ENCODE measurements at regions not wholly inside any gene's neighbourhood (a gene's known extent, or its start where the extent isn't known, plus 50 kb on each side); places are given as distances from the start of the nearest gene placed in this dataset.

DNA sequence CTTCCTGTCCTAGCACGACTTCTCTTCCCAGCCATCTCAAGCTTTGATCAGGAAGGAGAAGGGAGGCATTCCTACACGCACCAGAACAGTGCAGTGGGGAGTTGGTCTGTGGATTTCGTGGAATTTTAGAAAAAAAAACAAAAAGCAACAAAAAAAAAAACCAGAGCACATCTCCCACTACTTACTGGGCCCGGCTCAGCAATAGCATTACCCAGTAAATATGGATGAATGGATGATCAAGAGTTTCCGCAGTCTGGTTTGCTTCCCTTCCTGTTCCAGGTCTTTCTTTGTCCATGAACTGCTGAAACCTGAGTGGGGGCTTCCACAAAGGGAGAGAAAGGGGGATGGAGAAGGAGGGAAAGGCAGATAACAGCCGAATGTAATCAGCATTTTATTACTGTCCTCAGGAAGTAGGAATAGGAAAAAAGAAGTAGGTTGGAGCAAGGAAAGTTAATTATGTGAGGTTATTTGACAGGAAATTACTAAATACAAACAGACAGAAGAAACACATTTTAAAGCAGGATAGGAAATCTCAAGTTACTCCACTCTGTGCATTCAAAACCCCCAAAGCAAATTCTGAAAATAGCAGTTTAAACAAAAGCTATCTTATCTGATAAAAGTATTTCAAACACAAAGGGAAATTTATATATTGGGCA lies 349.0 kb downstream of the PRL start:
- CTCF ChIA-PET, result no interaction called here
- BruUV-seq (replicated peaks), result no TSS peak
- H3K9me3 Mint-ChIP-seq (ENCODE audit: low read depth, unreplicated experiment), result no peaks in the 10 kb centered on the region
- H3K36me3 Mint-ChIP-seq (ENCODE audit: insufficient read depth, unreplicated experiment), result peaks cover 6% of the 10 kb centered on the region
- H3K27me3 Mint-ChIP-seq (ENCODE audit: unreplicated experiment), result no peaks in the 10 kb centered on the region
- peaks cover 83% of the 10 kb centered on the region for H3K4me1 Mint-ChIP-seq (ENCODE audit: low read depth, unreplicated experiment)
- no peak for TF ChIP-seq CTCF (IDR thresholded peaks at IDR 0.05; ENCODE audit: unreplicated experiment)
- peak overlapping the region; percentile 68 for H3K27ac Mint-ChIP-seq (ENCODE audit: unreplicated experiment)
- no peak overlapping the region for H3K4me3 Mint-ChIP-seq (ENCODE audit: low read depth, unreplicated experiment)
- DNase-seq, result no peak
- intact Hi-C loops (cut with micrococcal nuclease; ENCODE audit: unreplicated experiment), result loop anchor here (1.0 to 10.0 kb wide), 7 partner anchors 39 to 1383 kb away; no protein-coding TSS in a partner anchor

DNA sequence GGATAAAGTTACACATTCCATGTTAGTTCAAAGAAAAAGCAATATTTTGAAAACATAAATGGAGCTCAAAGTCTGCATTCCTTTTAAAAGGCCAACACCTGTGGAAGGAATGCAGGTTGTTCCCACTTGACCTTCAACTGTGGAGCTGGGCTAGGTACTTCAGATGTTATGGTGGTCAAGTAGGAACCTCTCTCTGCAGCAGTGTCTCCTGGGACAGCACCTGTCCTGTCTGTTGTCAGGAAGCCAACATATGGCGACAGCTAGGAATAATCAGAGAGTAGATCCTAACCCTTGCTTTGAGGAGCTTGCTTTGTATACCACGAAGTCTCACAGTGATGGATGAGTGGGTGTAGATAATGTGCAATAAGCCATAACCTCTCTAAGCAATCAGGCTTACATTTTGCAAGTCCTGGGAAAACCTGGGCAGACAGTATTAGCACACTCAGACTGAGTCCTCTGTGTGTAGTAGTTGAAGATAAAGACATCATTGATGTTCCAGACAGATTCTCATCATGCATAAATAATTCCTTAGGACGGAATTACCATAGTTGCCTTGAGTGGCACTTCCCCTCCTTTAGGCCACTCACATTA lies 347.5 kb downstream of the PRL start:
- no TSS peak for BruUV-seq (replicated peaks)

GRCh38 chr6:21952367-21952766 lies 344.5 kb downstream of the PRL start:
- intact Hi-C loops (cut with micrococcal nuclease; ENCODE audit: unreplicated experiment), result loop anchor here (10.0 kb wide), 1 partner anchor 412 kb away; no protein-coding TSS in a partner anchor
- no TSS peak for BruUV-seq (replicated peaks)
- Mint-ChIP-seq H3K4me1 (ENCODE audit: low read depth, unreplicated experiment) (peaks cover 61% of the 10 kb centered on the region), H3K27ac (ENCODE audit: unreplicated experiment) (peak overlapping the region; percentile 73), H3K4me3 (ENCODE audit: low read depth, unreplicated experiment) (no peak overlapping the region), H3K9me3 (ENCODE audit: low read depth, unreplicated experiment) (no peaks in the 10 kb centered on the region), H3K27me3 (ENCODE audit: unreplicated experiment) (no peaks in the 10 kb centered on the region), H3K36me3 (ENCODE audit: insufficient read depth, unreplicated experiment) (peaks cover 6% of the 10 kb centered on the region)
- CTCF ChIA-PET, result no interaction called here
- TF ChIP-seq CTCF (IDR thresholded peaks at IDR 0.05; ENCODE audit: unreplicated experiment), result no peak
- DNase-seq, result no peak

More for the DNA sequence above, 347.5 kb downstream of the PRL start:
- H3K27me3 Mint-ChIP-seq (ENCODE audit: unreplicated experiment), result no peaks in the 10 kb centered on the region
- peak; percentile 17 for DNase-seq
- CTCF ChIA-PET, result interaction anchor here (0.5 to 1.8 kb wide), 6 partner anchors 12 to 700 kb away, joined by 3 to 7 read pairs (median 4); no protein-coding TSS in a partner anchor
- TF ChIP-seq CTCF (IDR thresholded peaks at IDR 0.05; ENCODE audit: unreplicated experiment), result no peak
- no peak overlapping the region for H3K4me3 Mint-ChIP-seq (ENCODE audit: low read depth, unreplicated experiment)
- peaks cover 87% of the 10 kb centered on the region for H3K4me1 Mint-ChIP-seq (ENCODE audit: low read depth, unreplicated experiment)
- peak overlapping the region; percentile 77 for H3K27ac Mint-ChIP-seq (ENCODE audit: unreplicated experiment)
- H3K36me3 Mint-ChIP-seq (ENCODE audit: insufficient read depth, unreplicated experiment), result peaks cover 6% of the 10 kb centered on the region
- intact Hi-C loops (cut with micrococcal nuclease; ENCODE audit: unreplicated experiment), result loop anchor here (2.0 to 10.0 kb wide), 6 partner anchors 37 to 1385 kb away; no protein-coding TSS in a partner anchor
- H3K9me3 Mint-ChIP-seq (ENCODE audit: low read depth, unreplicated experiment), result no peaks in the 10 kb centered on the region

GRCh38 chr6:21953831-21954801 lies 342.7 kb downstream of the PRL start:
- no peak overlapping the region for H3K4me3 Mint-ChIP-seq (ENCODE audit: low read depth, unreplicated experiment)
- CTCF ChIA-PET, result interaction anchor here (0.6 to 2.3 kb wide), 4 partner anchors 14 to 600 kb away, joined by 3 to 6 read pairs (median 4); no protein-coding TSS in a partner anchor
- H3K9me3 Mint-ChIP-seq (ENCODE audit: low read depth, unreplicated experiment), result no peaks in the 10 kb centered on the region
- no TSS peak for BruUV-seq (replicated peaks)
- H3K27ac Mint-ChIP-seq (ENCODE audit: unreplicated experiment), result peak overlapping the region; percentile 40
- H3K4me1 Mint-ChIP-seq (ENCODE audit: low read depth, unreplicated experiment), result peaks cover 44% of the 10 kb centered on the region
- peak; percentile 34 for DNase-seq
- TF ChIP-seq CTCF (IDR thresholded peaks at IDR 0.05; ENCODE audit: unreplicated experiment), result no peak
- intact Hi-C loops (cut with micrococcal nuclease; ENCODE audit: unreplicated experiment), result loop anchor here (10.0 kb wide), 1 partner anchor 411 kb away; no protein-coding TSS in a partner anchor
- H3K36me3 Mint-ChIP-seq (ENCODE audit: insufficient read depth, unreplicated experiment), result no peaks in the 10 kb centered on the region
- no peaks in the 10 kb centered on the region for H3K27me3 Mint-ChIP-seq (ENCODE audit: unreplicated experiment)

Data from Calu3 (cell line).